ENCODE measurements at regions not wholly inside any gene's neighbourhood (a gene's known extent, or its start where the extent isn't known, plus 50 kb on each side); places are given as distances from the start of the nearest gene placed in this dataset.
"Not testable (repeated sequence)": the region's sequence is repeated elsewhere in the genome, so short reads cannot be mapped to it uniquely, and the experiment has no call there.

DNA sequence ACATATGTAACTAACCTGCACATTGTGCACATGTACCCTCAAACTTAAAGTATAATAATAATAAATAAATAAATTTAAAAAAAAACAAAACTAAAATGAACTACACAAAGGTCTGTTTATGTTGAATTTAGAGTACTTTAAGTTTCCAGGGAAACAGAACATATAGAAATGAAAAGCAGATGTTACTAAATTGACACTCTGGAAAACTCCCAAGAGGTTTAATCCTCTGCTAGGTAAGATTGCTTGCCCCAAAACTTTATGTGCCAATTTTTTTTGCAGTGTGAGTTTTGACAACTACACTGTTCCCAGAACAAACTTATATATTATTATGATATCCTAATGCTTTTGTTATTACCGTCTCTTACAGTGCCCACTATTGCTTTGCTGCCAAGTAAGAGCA, 134.3 kb upstream of the MRPS30 start:
- no peak for DNase-seq (ENCODE audit: low read depth in 1 of 2, low spot score in 1 of 2)
- H3K9me3 ChIP-seq (ENCODE audit: low read depth), result no peaks in the 10 kb centered on the region
- no peaks in the 10 kb centered on the region for H3K27me3 ChIP-seq
- no peak overlapping the region for H3K27ac ChIP-seq
- no peaks in the 10 kb centered on the region for H3K4me1 ChIP-seq (ENCODE audit: low read depth)
- H3K36me3 ChIP-seq, result no peaks in the 10 kb centered on the region
- no peak overlapping the region for H3K4me3 ChIP-seq
- TF ChIP-seq, protein P1, sequence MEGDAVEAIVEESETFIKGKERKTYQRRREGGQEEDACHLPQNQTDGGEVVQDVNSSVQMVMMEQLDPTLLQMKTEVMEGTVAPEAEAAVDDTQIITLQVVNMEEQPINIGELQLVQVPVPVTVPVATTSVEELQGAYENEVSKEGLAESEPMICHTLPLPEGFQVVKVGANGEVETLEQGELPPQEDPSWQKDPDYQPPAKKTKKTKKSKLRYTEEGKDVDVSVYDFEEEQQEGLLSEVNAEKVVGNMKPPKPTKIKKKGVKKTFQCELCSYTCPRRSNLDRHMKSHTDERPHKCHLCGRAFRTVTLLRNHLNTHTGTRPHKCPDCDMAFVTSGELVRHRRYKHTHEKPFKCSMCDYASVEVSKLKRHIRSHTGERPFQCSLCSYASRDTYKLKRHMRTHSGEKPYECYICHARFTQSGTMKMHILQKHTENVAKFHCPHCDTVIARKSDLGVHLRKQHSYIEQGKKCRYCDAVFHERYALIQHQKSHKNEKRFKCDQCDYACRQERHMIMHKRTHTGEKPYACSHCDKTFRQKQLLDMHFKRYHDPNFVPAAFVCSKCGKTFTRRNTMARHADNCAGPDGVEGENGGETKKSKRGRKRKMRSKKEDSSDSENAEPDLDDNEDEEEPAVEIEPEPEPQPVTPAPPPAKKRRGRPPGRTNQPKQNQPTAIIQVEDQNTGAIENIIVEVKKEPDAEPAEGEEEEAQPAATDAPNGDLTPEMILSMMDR (IDR thresholded peaks at IDR 0.05; ENCODE audit: low read depth, low read length), result no peak

DNA sequence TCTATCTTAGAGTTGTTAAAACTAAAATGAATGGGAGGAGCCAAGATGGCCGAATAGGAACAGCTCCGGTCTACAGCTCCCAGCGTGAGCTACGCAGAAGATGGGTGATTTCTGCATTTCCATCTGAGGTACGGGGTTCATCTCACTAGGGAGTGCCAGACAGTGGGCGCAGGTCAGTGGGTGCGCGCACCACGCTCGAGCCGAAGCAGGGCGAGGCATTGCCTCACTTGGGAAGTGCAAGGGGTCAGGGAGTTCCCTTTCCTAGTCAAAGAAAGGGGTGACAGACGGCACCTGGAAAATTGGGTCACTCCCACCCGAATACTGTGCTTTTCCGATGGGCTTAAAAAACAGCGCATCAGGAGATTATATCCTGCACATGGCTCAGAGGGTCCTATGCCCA, 140.3 kb upstream of the MRPS30 start:
- H3K36me3 ChIP-seq; DNase-seq (ENCODE audit: low read depth in 1 of 2, low spot score in 1 of 2); H3K4me1 ChIP-seq (ENCODE audit: low read depth); H3K9me3 ChIP-seq (ENCODE audit: low read depth); H3K27ac ChIP-seq; H3K27me3 ChIP-seq; H3K4me3 ChIP-seq: not testable (repeated sequence)

DNA sequence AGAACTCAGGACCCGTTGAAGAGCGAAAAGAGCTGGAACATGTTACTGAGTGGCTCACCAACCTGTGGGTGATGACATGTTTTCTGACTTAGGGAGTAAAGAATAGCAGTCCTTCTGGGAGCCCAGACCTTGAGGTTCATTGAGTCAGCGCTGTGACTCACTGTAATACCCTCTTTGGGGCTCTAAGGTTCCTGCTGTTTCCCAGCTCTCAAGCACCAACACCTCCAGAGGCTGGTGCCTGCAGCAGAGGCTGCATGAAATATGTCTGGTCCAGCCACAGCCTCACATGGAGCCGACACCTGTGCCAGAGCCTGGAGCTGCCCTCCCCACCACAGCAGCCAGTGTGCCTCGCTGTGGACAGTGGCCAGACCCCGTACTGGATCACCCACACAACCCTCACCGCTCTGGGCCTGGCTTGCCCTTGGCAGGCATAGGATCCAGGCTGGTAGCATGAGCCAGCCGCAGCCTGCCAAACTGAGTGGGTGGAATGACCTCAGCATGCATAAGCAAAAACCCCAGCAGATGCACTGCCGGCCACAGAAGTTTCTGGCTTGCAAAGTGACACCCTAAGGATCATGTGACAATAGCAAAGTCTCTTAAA, 143.5 kb upstream of the MRPS30 start:
- no peak for DNase-seq (ENCODE audit: low read depth in 1 of 2, low spot score in 1 of 2)

DNA sequence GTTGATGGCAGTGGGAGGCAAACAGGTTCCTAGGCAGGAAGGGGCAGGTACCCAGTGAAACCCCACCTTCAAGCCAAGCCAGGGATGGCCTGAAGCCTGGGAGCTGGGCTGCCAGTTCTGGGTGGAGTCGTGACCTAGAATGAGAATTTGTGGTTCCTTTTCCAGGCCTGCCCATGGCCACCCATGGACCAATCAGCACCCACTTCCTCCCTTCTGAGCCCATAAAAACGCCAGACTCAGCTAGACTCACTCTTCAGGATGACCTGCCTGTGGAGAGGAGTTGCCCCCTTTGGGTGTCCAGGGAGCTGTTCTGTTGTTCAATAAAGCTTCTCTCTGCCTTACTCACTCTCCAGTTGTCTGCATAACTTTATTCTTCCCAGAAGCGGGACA, 144.0 kb upstream of the MRPS30 start:
- no peaks in the 10 kb centered on the region for H3K36me3 ChIP-seq
- H3K4me3 ChIP-seq, result no peak overlapping the region
- TF ChIP-seq, protein P1 (IDR thresholded peaks at IDR 0.05; ENCODE audit: low read depth, low read length), result no peak
- peaks cover 2% of the 10 kb centered on the region for H3K4me1 ChIP-seq (ENCODE audit: low read depth)
- H3K27me3 ChIP-seq, result no peaks in the 10 kb centered on the region
- H3K9me3 ChIP-seq (ENCODE audit: low read depth), result no peaks in the 10 kb centered on the region
- H3K27ac ChIP-seq, result no peak overlapping the region
- no peak for DNase-seq (ENCODE audit: low read depth in 1 of 2, low spot score in 1 of 2)

More for the DNA sequence above, 143.5 kb upstream of the MRPS30 start:
- Histone ChIP-seq H3K4me3 (no peak overlapping the region), H3K4me1 (ENCODE audit: low read depth) (no peaks in the 10 kb centered on the region), H3K27me3 (no peaks in the 10 kb centered on the region), H3K27ac (no peak overlapping the region), H3K9me3 (ENCODE audit: low read depth) (no peaks in the 10 kb centered on the region), H3K36me3 (no peaks in the 10 kb centered on the region)
- TF ChIP-seq, protein P1 (IDR thresholded peaks at IDR 0.05; ENCODE audit: low read depth, low read length), result no peak

DNA sequence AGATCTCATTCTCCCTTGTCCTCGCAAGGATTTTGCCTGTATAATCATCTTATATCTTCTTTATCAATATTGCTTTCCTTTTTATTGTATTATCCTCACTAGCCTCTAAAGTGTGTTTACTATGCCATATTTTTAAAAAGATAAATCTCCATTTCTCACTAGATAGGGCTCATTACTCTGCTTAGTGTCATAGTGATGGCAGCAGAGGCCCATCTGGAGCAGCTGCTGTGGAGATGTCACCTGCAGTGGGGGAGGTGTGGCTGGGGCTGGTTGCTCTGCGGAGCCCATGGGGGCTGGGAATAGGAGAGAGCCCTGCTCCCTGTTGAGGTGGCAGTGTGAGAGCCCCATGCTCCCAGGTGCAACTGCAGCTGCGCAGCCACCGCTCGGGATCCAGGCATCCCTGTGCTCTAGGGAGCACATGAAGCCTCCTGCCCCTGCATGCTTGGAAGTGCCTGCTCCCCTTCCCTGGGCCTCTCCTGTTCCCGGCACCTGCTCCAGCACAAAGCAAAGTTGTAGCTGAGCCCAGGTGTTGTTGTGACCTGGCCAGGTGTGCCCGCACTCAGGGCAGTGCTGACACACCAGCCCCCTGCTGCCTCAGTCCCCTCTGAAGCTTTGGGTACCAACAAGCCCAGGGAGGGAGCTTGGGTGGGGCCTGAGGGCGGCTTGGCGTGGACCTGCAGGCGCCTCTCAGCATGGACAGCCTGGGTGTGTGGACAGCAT, 144.6 kb upstream of the MRPS30 start:
- H3K27me3 ChIP-seq, result no peaks in the 10 kb centered on the region
- H3K27ac ChIP-seq, result no peak overlapping the region
- peaks cover 7% of the 10 kb centered on the region for H3K4me1 ChIP-seq (ENCODE audit: low read depth)
- H3K9me3 ChIP-seq (ENCODE audit: low read depth), result no peaks in the 10 kb centered on the region
- no peak for DNase-seq (ENCODE audit: low read depth in 1 of 2, low spot score in 1 of 2)
- no peaks in the 10 kb centered on the region for H3K36me3 ChIP-seq
- H3K4me3 ChIP-seq, result no peak overlapping the region
- TF ChIP-seq, protein P1 (IDR thresholded peaks at IDR 0.05; ENCODE audit: low read depth, low read length), result no peak

DNA sequence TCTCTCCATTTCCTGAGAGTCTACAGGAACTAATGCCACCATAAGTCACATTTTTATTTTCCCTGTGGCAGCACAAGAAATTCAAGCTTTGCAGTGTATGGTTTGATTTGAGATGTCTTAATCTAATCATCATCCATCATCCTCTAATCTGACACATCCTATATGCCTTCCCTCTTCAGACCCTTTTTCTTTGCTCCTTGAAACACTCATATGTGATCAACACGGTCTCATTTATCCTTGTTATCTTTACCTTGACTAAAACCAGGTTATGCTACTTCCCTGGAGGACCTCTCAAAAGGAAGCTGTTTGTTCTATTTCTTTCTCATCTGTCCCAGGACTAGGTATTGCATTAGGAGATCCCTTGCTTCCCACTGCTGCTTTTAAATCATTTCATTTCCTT, 146.9 kb upstream of the MRPS30 start:
- H3K27ac ChIP-seq, result no peak overlapping the region
- TF ChIP-seq, protein P1 (IDR thresholded peaks at IDR 0.05; ENCODE audit: low read depth, low read length), result no peak
- DNase-seq (ENCODE audit: low read depth in 1 of 2, low spot score in 1 of 2), result no peak
- H3K4me3 ChIP-seq, result no peak overlapping the region
- H3K27me3 ChIP-seq, result no peaks in the 10 kb centered on the region
- H3K4me1 ChIP-seq (ENCODE audit: low read depth), result peaks cover 7% of the 10 kb centered on the region
- H3K9me3 ChIP-seq (ENCODE audit: low read depth), result no peaks in the 10 kb centered on the region
- no peaks in the 10 kb centered on the region for H3K36me3 ChIP-seq
